ENCODE measurements at regions not wholly inside any gene's neighbourhood (a gene's known extent, or its start where the extent isn't known, plus 50 kb on each side); places are given as distances from the start of the nearest gene placed in this dataset.

GRCh38 chr11:116504541-116505297 lies 268.1 kb downstream of the BUD13 start:
- TF ChIP-seq EP300 (IDR thresholded peaks at IDR 0.05; ENCODE audit: borderline replicate concordance) (no peak), REST (IDR thresholded peaks at IDR 0.05; ENCODE audit: low read depth) (no peak), CEBPB (IDR thresholded peaks at IDR 0.05) (no peak), RAD21 (IDR thresholded peaks at IDR 0.05; ENCODE audit: low read depth) (no peak), FOXM1 (IDR thresholded peaks at IDR 0.05; ENCODE audit: borderline replicate concordance, low read depth) (no peak), ZBTB7A (IDR thresholded peaks at IDR 0.05; ENCODE audit: low read depth) (no peak), MAX (IDR thresholded peaks at IDR 0.05) (no peak), TAF1 (IDR thresholded peaks at IDR 0.05; ENCODE audit: low read depth) (no peak), USF1 (IDR thresholded peaks at IDR 0.05) (no peak), EGR1 (IDR thresholded peaks at IDR 0.05) (no peak), CREB1 (IDR thresholded peaks at IDR 0.05; ENCODE audit: low read depth) (no peak), YY1 (IDR thresholded peaks at IDR 0.05; ENCODE audit: low read depth) (no peak), TEAD4 (IDR thresholded peaks at IDR 0.05) (no peak), TCF12 (IDR thresholded peaks at IDR 0.05; ENCODE audit: low read depth) (no peak)

All from Ishikawa (cell line).